Caco-2 (cell line): ENCODE measurements at regions not wholly inside any gene's neighbourhood (a gene's known extent, or its start where the extent isn't known, plus 50 kb on each side); places are given as distances from the start of the nearest gene placed in this dataset.
"Not testable (repeated sequence)": the region's sequence is repeated elsewhere in the genome, so short reads cannot be mapped to it uniquely, and the experiment has no call there.

Source experiments
- BruUV-seq: library from RNA; stranded (reverse); fragments of 400-500 nt; replicated peaks from 2 replicates; lab custom pipeline; 2021; lab: Mats Ljungman, UMichigan
- CTCF ChIA-PET: fragments of 300-600 bp; sonication (Branson Sonifier 250); formaldehyde crosslinking; loops from one replicate; lab custom pipeline; 2022; ENCODE audit warnings: antibody characterized with exemption; lab: Charles Lee
- POLR2A ChIA-PET: fragments of 300-600 bp; sonication (Branson Sonifier 250); formaldehyde crosslinking; loops from one replicate; lab custom pipeline; 2022; ENCODE audit warnings: antibody characterized with exemption; lab: Charles Lee
- DNase-seq, 2 experiments: peaks; one replicate each; pipeline versions ENCODE4 v3.0.0 to v3.0.0-alpha.2; 2020 to 2022
- H3K27me3 ChIP-seq: replicated peaks from 2 replicates; pipeline ENCODE4 v1.6.0; 2011; ENCODE audit warnings: low read length; ENCODE audit not compliant: control insufficient read depth, insufficient read depth
- H3K36me3 ChIP-seq: 2 replicates; pipeline ENCODE4 v1.5.1; 2011; ENCODE audit warnings: low read length; ENCODE audit not compliant: control insufficient read depth, insufficient read depth
- H3K4me1 ChIP-seq: fragments of 250-450 bp; sonication (Bioruptor Pico); 2 replicates; pipeline ENCODE4 v1.5.1; 2020; ENCODE audit warnings: mild to moderate bottlenecking
- H3K4me3 ChIP-seq: 2 replicates; pipeline ENCODE4 v1.5.1; 2011; ENCODE audit warnings: low read depth, mild to moderate bottlenecking, control low read depth, low read length
- H3K9me3 ChIP-seq: fragments of 250-450 bp; sonication (Bioruptor Pico); 2 replicates; pipeline ENCODE4 v1.5.1; 2020; ENCODE audit warnings: mild to moderate bottlenecking, moderate library complexity
- H3K27ac Mint-ChIP-seq: one replicate; pipeline ENCODE4 v1.8.0; 2022; ENCODE audit warnings: mixed read lengths; ENCODE audit not compliant: unreplicated experiment
- H3K27me3 Mint-ChIP-seq: one replicate; pipeline ENCODE4 v1.8.0; 2022; ENCODE audit warnings: mixed read lengths; ENCODE audit not compliant: insufficient read depth, unreplicated experiment
- H3K36me3 Mint-ChIP-seq: one replicate; pipeline ENCODE4 v1.8.0; 2022; ENCODE audit warnings: mild to moderate bottlenecking, mixed read lengths; ENCODE audit not compliant: insufficient read depth, unreplicated experiment
- H3K4me1 Mint-ChIP-seq: one replicate; pipeline ENCODE4 v1.8.0; 2022; ENCODE audit warnings: low read depth, mixed read lengths; ENCODE audit not compliant: unreplicated experiment
- H3K4me3 Mint-ChIP-seq: one replicate; pipeline ENCODE4 v1.8.0; 2022; ENCODE audit warnings: mild to moderate bottlenecking, moderate library complexity, mixed read lengths; ENCODE audit not compliant: unreplicated experiment
- H3K9me3 Mint-ChIP-seq: one replicate; pipeline ENCODE4 v1.8.0; 2022; ENCODE audit warnings: mixed read lengths; ENCODE audit not compliant: unreplicated experiment
- CTCF ChIP-seq, 2 experiments: fragments of 200-600 bp in 1 of 2; IDR thresholded peaks; 1 replicate in 1 of 2; 2 replicates in 1 of 2; pipeline versions ENCODE4 v1.5.1 to v1.8.0; 2011 to 2022; ENCODE audit warnings: antibody characterized with exemption in 1 of 2, control low read depth in 1 of 2, inconsistent platforms in 1 of 2, low read depth in 1 of 2, low read length in 1 of 2, mild to moderate bottlenecking in 1 of 2, moderate library complexity in 1 of 2; ENCODE audit not compliant: insufficient read depth in 1 of 2, severe bottlenecking in 1 of 2, unreplicated experiment in 1 of 2
- intact Hi-C: fragments of 100-400 bp; cut with micrococcal nuclease; formaldehyde crosslinking; loops from one replicate; pipeline ENCODE4 v1.10.0; 2022; ENCODE audit not compliant: unreplicated experiment

- no peaks in the 10 kb centered on the region for H3K9me3 ChIP-seq
- CTCF ChIA-PET, result no interaction called here
- POLR2A ChIA-PET, result no interaction called here
- no peaks in the 10 kb centered on the region for H3K36me3 ChIP-seq
- BruUV-seq, result no TSS peak
- H3K36me3 Mint-ChIP-seq, result no peaks in the 10 kb centered on the region
- no peak overlapping the region for H3K4me3 ChIP-seq
- no peak for TF ChIP-seq CTCF (IDR thresholded peaks at IDR 0.05; ENCODE audit: insufficient read depth in 1 of 2, low read depth in 1 of 2, low read length in 1 of 2, severe bottlenecking in 1 of 2, unreplicated experiment in 1 of 2)
- H3K27me3 ChIP-seq, result no peaks in the 10 kb centered on the region
- no peaks in the 10 kb centered on the region for H3K4me1 ChIP-seq
- DNase-seq, result no peak
- H3K27ac Mint-ChIP-seq, result no peak overlapping the region
- peaks cover 9% of the 10 kb centered on the region for H3K9me3 Mint-ChIP-seq
- no peaks in the 10 kb centered on the region for H3K4me1 Mint-ChIP-seq
- no peaks in the 10 kb centered on the region for H3K27me3 Mint-ChIP-seq
- H3K4me3 Mint-ChIP-seq, result no peak overlapping the region
- intact Hi-C loops, result no loop called here
Measured at GRCh38 chr13:22944378-22944777, 236.4 kb upstream of the SGCG start.

GRCh38 chr13:22945321-22946226 is 235.2 kb upstream of the SGCG start:
- no TSS peak for BruUV-seq
- no peak for DNase-seq
- intact Hi-C loops, result no loop called here
- H3K9me3 Mint-ChIP-seq, result peaks cover 18% of the 10 kb centered on the region
- ChIA-PET POLR2A (no interaction called here), CTCF (no interaction called here)
- H3K27me3 Mint-ChIP-seq, result no peaks in the 10 kb centered on the region
- Histone ChIP-seq H3K4me1 (no peaks in the 10 kb centered on the region), H3K36me3 (no peaks in the 10 kb centered on the region), H3K27me3 (no peaks in the 10 kb centered on the region), H3K4me3 (no peak overlapping the region), H3K9me3 (no peaks in the 10 kb centered on the region; the same call in 1 of the 2 replicates)
- H3K36me3 Mint-ChIP-seq, result no peaks in the 10 kb centered on the region
- H3K4me1 Mint-ChIP-seq, result no peaks in the 10 kb centered on the region
- H3K27ac Mint-ChIP-seq, result no peak overlapping the region
- H3K4me3 Mint-ChIP-seq, result no peak overlapping the region
- TF ChIP-seq CTCF (IDR thresholded peaks at IDR 0.05; ENCODE audit: insufficient read depth in 1 of 2, low read depth in 1 of 2, low read length in 1 of 2, severe bottlenecking in 1 of 2, unreplicated experiment in 1 of 2), result no peak

GRCh38 chr13:22948421-22948820 is 232.4 kb upstream of the SGCG start:
- BruUV-seq, result no TSS peak
- no peaks in the 10 kb centered on the region for H3K36me3 ChIP-seq
- H3K9me3 Mint-ChIP-seq, result peaks cover 41% of the 10 kb centered on the region

GRCh38 chr13:22952018-22952417 is 228.8 kb upstream of the SGCG start:
- H3K36me3 ChIP-seq, POLR2A ChIA-PET, H3K9me3 ChIP-seq, H3K27ac Mint-ChIP-seq, H3K4me3 Mint-ChIP-seq, CTCF ChIA-PET, H3K4me3 ChIP-seq, intact Hi-C loops, H3K4me1 Mint-ChIP-seq, H3K4me1 ChIP-seq, H3K27me3 ChIP-seq, BruUV-seq, H3K27me3 Mint-ChIP-seq, DNase-seq, H3K36me3 Mint-ChIP-seq: not testable (repeated sequence)
- peaks cover 32% of the 10 kb centered on the region for H3K9me3 Mint-ChIP-seq

More at GRCh38 chr13:22948421-22948820, 232.4 kb upstream of the SGCG start:
- DNase-seq, result no peak
- CTCF ChIA-PET, result no interaction called here
- peaks cover 2% of the 10 kb centered on the region; the same call in 1 of the 2 replicates for H3K9me3 ChIP-seq
- H3K27ac Mint-ChIP-seq, result no peak overlapping the region
- POLR2A ChIA-PET, result no interaction called here
- H3K4me3 ChIP-seq, result no peak overlapping the region
- intact Hi-C loops, result no loop called here
- no peaks in the 10 kb centered on the region for H3K27me3 ChIP-seq
- no peaks in the 10 kb centered on the region for H3K36me3 Mint-ChIP-seq
- H3K27me3 Mint-ChIP-seq, result no peaks in the 10 kb centered on the region
- H3K4me1 Mint-ChIP-seq, result no peaks in the 10 kb centered on the region
- no peak for TF ChIP-seq CTCF (IDR thresholded peaks at IDR 0.05; ENCODE audit: insufficient read depth in 1 of 2, low read depth in 1 of 2, low read length in 1 of 2, severe bottlenecking in 1 of 2, unreplicated experiment in 1 of 2)
- H3K4me1 ChIP-seq, result no peaks in the 10 kb centered on the region
- H3K4me3 Mint-ChIP-seq, result no peak overlapping the region

GRCh38 chr13:22955147-22955546 is 225.6 kb upstream of the SGCG start:
- peaks cover 28% of the 10 kb centered on the region for H3K9me3 Mint-ChIP-seq
- H3K27me3 Mint-ChIP-seq, H3K36me3 Mint-ChIP-seq, H3K36me3 ChIP-seq, H3K4me3 Mint-ChIP-seq, CTCF ChIA-PET, BruUV-seq, DNase-seq, H3K4me1 Mint-ChIP-seq, H3K9me3 ChIP-seq, POLR2A ChIA-PET, H3K4me3 ChIP-seq, H3K4me1 ChIP-seq, H3K27me3 ChIP-seq, H3K27ac Mint-ChIP-seq, intact Hi-C loops: not testable (repeated sequence)
